NCI-H2227 (cell line): ENCODE measurements at regions not wholly inside any gene's neighbourhood (a gene's known extent, or its start where the extent isn't known, plus 50 kb on each side); places are given as distances from the start of the nearest gene placed in this dataset.
A peak's percentile ranks its signal among the peaks of the same experiment; 100 is the strongest.
"Not testable (repeated sequence)": the region's sequence is repeated elsewhere in the genome, so short reads cannot be mapped to it uniquely, and the experiment has no call there.

Experiments
- DNase-seq: peaks from one replicate; lab custom pipeline; 2025; ENCODE audit not compliant: unreplicated experiment; lab: John Stamatoyannopoulos, UW

GRCh38 chr12:107607464-107608392 is 77.9 kb upstream of the PWP1 start:
- peak; percentile 91 for DNase-seq

- DNase-seq: not testable (repeated sequence)
These were observed 76.8 kb upstream of the PWP1 start for GRCh38 chr12:107608779-107609178.

GRCh38 chr12:107610021-107610859 is 75.4 kb upstream of the PWP1 start:
- peak; percentile 16 for DNase-seq

DNA sequence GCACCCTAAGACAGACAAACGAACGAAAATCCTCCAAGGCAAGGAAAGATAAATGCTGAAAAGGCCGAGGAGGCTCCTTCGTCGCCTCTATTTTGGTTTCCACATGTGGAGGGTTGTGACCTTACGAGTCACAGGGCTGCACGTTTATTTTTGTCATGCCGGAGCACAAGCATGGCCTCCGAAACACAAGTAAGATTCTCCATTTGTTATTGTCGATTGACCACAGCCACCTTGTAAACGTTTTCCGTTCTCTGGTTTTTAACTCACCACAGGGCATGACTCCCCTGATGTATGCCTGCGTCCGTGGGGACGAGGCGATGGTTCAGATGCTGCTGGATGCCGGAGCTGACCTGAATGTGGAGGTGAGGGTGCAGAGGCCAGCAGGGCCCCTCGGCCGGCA is 73.1 kb upstream of the PWP1 start:
- no peak for DNase-seq

- DNase-seq: no peak
These were observed 68.7 kb upstream of the PWP1 start for GRCh38 chr12:107616941-107617340.

DNA sequence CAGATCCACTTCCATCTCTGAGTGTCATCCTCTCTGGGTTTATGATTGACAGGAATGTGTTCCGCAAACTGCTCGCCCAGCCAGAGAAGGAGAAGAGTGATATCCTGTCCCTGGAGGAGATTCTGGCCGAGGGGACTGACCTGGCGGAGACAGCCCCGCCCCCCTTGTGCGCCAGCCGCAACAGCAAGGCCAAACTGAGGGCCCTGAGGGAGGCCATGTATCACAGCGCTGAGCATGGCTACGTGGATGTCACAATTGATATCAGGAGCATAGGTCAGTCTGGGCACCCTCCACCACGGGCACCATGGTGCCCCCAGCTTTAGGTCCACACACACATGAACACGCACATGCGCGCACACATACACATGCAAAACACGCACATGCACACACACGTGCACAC is 67.5 kb upstream of the PWP1 start:
- no peak for DNase-seq

GRCh38 chr12:107619831-107620230 is 65.8 kb upstream of the PWP1 start:
- no peak for DNase-seq

DNA sequence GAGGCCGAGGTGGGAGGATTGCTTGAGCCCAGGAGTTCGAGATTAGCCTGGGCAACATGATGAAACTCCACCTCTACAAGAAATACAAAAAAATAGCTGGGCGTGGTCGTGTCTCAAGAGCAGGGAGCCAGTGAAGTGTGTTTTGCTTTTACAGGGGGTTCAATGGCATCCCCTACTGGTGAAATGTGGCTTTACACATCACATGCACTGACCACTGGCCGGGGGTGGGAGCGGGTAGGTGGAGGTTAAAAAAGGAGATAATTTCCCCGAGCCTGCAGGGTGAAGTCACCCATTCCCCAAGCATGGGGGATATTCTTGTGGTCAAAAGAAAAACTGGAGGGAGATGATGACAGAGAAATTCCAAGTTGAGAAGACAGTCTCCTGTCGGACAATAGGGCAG is 63.6 kb upstream of the PWP1 start:
- peak; percentile 14 for DNase-seq

- DNase-seq: no peak
These were observed 61.1 kb upstream of the PWP1 start for GRCh38 chr12:107624493-107624892.

DNA sequence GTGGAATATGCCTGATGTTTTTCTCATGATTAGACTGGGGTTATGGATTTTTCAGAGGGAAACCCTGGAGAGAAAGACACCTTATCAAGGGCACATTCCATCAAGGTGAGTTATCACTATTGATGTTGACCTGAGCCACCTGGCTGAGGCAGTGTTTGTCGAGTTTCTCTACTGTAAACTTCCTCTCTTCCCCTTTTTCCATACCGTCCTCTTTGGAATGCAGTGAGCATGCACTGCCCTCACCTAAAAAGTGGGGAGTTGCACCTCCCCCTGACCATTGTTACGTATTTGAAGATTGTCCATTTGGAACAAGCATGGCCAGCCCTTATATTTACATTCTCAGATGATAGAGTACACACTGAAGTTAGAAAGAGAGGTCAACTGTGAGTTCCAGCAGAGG is 53.9 kb upstream of the PWP1 start:
- no peak for DNase-seq

DNA sequence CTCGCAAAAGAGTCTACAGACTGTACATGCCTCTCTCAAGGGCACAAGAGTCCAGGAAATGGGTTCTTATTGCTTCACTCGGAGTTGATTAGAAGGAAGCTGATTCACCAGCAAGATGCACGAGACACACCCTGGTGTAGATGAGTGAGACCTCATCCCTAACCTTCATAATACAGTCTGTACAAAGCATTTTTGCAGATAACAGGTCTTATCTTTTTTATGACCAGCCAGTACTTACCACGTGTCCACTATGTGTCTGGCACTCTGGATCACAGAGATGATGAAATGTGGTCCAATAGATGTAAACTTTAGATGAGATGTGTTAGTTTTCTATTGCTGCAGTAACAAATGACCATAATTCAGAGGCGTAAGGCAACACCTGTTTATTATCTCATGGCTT is 53.4 kb upstream of the PWP1 start:
- DNase-seq: no peak

- peak; percentile 57 for DNase-seq
These were observed 51.1 kb upstream of the PWP1 start for GRCh38 chr12:107634530-107634929.

DNA sequence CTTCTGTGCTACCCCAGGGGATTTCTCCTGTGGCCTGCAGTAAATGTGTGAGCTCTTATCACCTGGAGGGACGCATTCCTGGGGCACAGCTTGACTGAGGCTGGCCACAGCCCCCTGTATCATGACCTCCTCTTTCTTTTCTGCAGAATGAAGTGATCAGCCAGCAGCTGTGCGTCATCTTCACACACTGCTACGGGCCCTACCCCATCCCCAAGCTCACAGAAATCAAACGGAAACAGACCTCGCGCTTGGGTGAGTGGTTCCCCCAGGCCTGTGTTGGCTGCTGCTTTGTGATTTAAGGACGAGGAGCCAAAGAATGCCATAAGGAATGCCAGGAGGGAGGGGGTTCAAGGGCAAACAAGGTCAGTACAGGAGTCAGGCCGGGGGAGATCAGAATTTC is 50.5 kb upstream of the PWP1 start:
- DNase-seq: peak; percentile 28
